ENCODE measurements at regions not wholly inside any gene's neighbourhood (a gene's known extent, or its start where the extent isn't known, plus 50 kb on each side); places are given as distances from the start of the nearest gene placed in this dataset.

GRCh38 chr12:94815958-94816357 lies 165.6 kb upstream of the TMCC3 start:
- no peaks in the 10 kb centered on the region for H3K79me2 ChIP-seq (ENCODE audit: insufficient read depth, low read length)
- H3K4me3 Mint-ChIP-seq, result no peak overlapping the region
- peaks cover 6% of the 10 kb centered on the region for H3K4me1 Mint-ChIP-seq
- peaks cover 0 to 5% (median 2%) of the 10 kb centered on the region in 3 donors for H3K27me3 Mint-ChIP-seq (ENCODE audit: low read depth in 3 of 3)
- no peak overlapping the region for H3K27ac Mint-ChIP-seq
- H3K4me3 ChIP-seq (replicated peaks in 1 of 3; ENCODE audit: low read depth in 2 of 3, low read length in 3 of 3), result no peak overlapping the region
- peaks cover 8 to 10% of the 10 kb centered on the region in 2 donors for H3K4me1 ChIP-seq (ENCODE audit: control insufficient read depth in 1 of 2, insufficient read depth in 2 of 2, low read length in 2 of 2)
- H3K36me3 ChIP-seq (replicated peaks in 1 of 2; ENCODE audit: control insufficient read depth in 1 of 2, insufficient read depth in 2 of 2, low read length in 2 of 2), result no peaks in the 10 kb centered on the region
- peaks cover 11 to 35% of the 10 kb centered on the region in 2 donors for H3K9me3 ChIP-seq (replicated peaks in 1 of 2; ENCODE audit: control insufficient read depth in 1 of 2, insufficient read depth in 1 of 2, low read length in 2 of 2)
- no peak for TF ChIP-seq CTCF (IDR thresholded peaks at IDR 0.05)
- 93% methylated on average over 5 of the region's 7 CpGs for WGBS (ENCODE audit: insufficient coverage)
- H2AFZ ChIP-seq (ENCODE audit: insufficient read depth, low read depth, low read length, poor library complexity, severe bottlenecking), result no peak overlapping the region
- no peak for DNase-seq
- no peak overlapping the region for H3K9ac ChIP-seq (ENCODE audit: insufficient read depth, low read length, poor library complexity, severe bottlenecking)
- no peaks in the 10 kb centered on the region for H3K36me3 Mint-ChIP-seq
- H3K9me3 Mint-ChIP-seq, result peaks cover 16 to 44% (median 37%) of the 10 kb centered on the region in 7 donors
- no peak overlapping the region for H3K27ac ChIP-seq (ENCODE audit: low read depth in 1 of 2, low read length in 2 of 2)
- H3K27me3 ChIP-seq (ENCODE audit: control insufficient read depth in 2 of 2, insufficient read depth in 2 of 2, low read length in 2 of 2), result no peaks in the 10 kb centered on the region
- intact Hi-C loops (cut with micrococcal nuclease), result no loop called here
- H3K4me2 ChIP-seq (replicated peaks; ENCODE audit: extremely low read depth, low read length, poor library complexity, severe bottlenecking), result no peak overlapping the region
- H4K20me1 ChIP-seq (ENCODE audit: insufficient read depth, low read length), result no peaks in the 10 kb centered on the region

GRCh38 chr12:94815450-94815849 lies 165.1 kb upstream of the TMCC3 start:
- no peaks in the 10 kb centered on the region for H4K20me1 ChIP-seq (ENCODE audit: insufficient read depth, low read length)
- peaks cover 14 to 38% of the 10 kb centered on the region in 2 donors for H3K9me3 ChIP-seq (replicated peaks in 1 of 2; ENCODE audit: control insufficient read depth in 1 of 2, insufficient read depth in 1 of 2, low read length in 2 of 2)
- H3K9me3 Mint-ChIP-seq, result peaks cover 21 to 47% (median 42%) of the 10 kb centered on the region in 7 donors
- no peaks in the 10 kb centered on the region for H3K36me3 ChIP-seq (replicated peaks in 1 of 2; ENCODE audit: control insufficient read depth in 1 of 2, insufficient read depth in 2 of 2, low read length in 2 of 2)
- TF ChIP-seq CTCF (IDR thresholded peaks at IDR 0.05), result no peak
- H3K4me3 Mint-ChIP-seq, result no peak overlapping the region
- H3K27me3 Mint-ChIP-seq (ENCODE audit: low read depth in 3 of 3), result peaks cover 0 to 5% (median 2%) of the 10 kb centered on the region in 3 donors
- H3K4me2 ChIP-seq (replicated peaks; ENCODE audit: extremely low read depth, low read length, poor library complexity, severe bottlenecking), result no peak overlapping the region
- intact Hi-C loops (cut with micrococcal nuclease), result no loop called here
- no peaks in the 10 kb centered on the region for H3K36me3 Mint-ChIP-seq
- peaks cover 8 to 10% of the 10 kb centered on the region in 2 donors for H3K4me1 ChIP-seq (ENCODE audit: control insufficient read depth in 1 of 2, insufficient read depth in 2 of 2, low read length in 2 of 2)
- H3K9ac ChIP-seq (ENCODE audit: insufficient read depth, low read length, poor library complexity, severe bottlenecking), result no peak overlapping the region
- 92% methylated on average over 2 of the region's 2 CpGs for WGBS (ENCODE audit: insufficient coverage)
- no peak overlapping the region for H3K27ac Mint-ChIP-seq
- no peaks in the 10 kb centered on the region for H3K79me2 ChIP-seq (ENCODE audit: insufficient read depth, low read length)
- H3K27me3 ChIP-seq (ENCODE audit: control insufficient read depth in 2 of 2, insufficient read depth in 2 of 2, low read length in 2 of 2), result no peaks in the 10 kb centered on the region
- H2AFZ ChIP-seq (ENCODE audit: insufficient read depth, low read depth, low read length, poor library complexity, severe bottlenecking), result no peak overlapping the region
- DNase-seq, result no peak
- H3K4me1 Mint-ChIP-seq, result peaks cover 6% of the 10 kb centered on the region
- no peak overlapping the region for H3K27ac ChIP-seq (ENCODE audit: low read depth in 1 of 2, low read length in 2 of 2)
- H3K4me3 ChIP-seq (replicated peaks in 1 of 3; ENCODE audit: low read depth in 2 of 3, low read length in 3 of 3), result no peak overlapping the region

All from CD14-positive monocyte (primary cell).